ENCODE measurements at regions not wholly inside any gene's neighbourhood (a gene's known extent, or its start where the extent isn't known, plus 50 kb on each side); places are given as distances from the start of the nearest gene placed in this dataset.

- DNase-seq (ENCODE audit: low spot score), result peak; percentile 54
These were observed 77.2 kb upstream of the SLC6A11 start for GRCh38 chr3:10738688-10739372.

- DNase-seq (ENCODE audit: low spot score), result no peak
These were observed 75.1 kb upstream of the SLC6A11 start for GRCh38 chr3:10740954-10741353.

GRCh38 chr3:10741891-10742671 lies 73.9 kb upstream of the SLC6A11 start:
- DNase-seq (ENCODE audit: low spot score), result no peak

- no peak for DNase-seq (ENCODE audit: low spot score)
These were observed 72.5 kb upstream of the SLC6A11 start for GRCh38 chr3:10743366-10744097.

GRCh38 chr3:10744098-10744465 lies 71.9 kb upstream of the SLC6A11 start:
- DNase-seq (ENCODE audit: low spot score), result no peak

GRCh38 chr3:10745392-10745791 lies 70.6 kb upstream of the SLC6A11 start:
- no peak for DNase-seq (ENCODE audit: low spot score)

GRCh38 chr3:10746001-10746400 lies 70.0 kb upstream of the SLC6A11 start:
- DNase-seq (ENCODE audit: low spot score), result no peak

GRCh38 chr3:10746684-10747083 lies 69.3 kb upstream of the SLC6A11 start:
- no peak for DNase-seq (ENCODE audit: low spot score)

- DNase-seq (ENCODE audit: low spot score), result no peak
These were observed 68.7 kb upstream of the SLC6A11 start for GRCh38 chr3:10747341-10747740.

GRCh38 chr3:10748040-10748439 lies 68.0 kb upstream of the SLC6A11 start:
- no peak for DNase-seq (ENCODE audit: low spot score)

- no peak for DNase-seq (ENCODE audit: low spot score)
These were observed 62.1 kb upstream of the SLC6A11 start for GRCh38 chr3:10753964-10754363.

- no peak for DNase-seq (ENCODE audit: low spot score)
These were observed 59.5 kb upstream of the SLC6A11 start for GRCh38 chr3:10756546-10756945.

- DNase-seq (ENCODE audit: low spot score), result no peak
These were observed 58.8 kb upstream of the SLC6A11 start for GRCh38 chr3:10757021-10757820.

- no peak for DNase-seq (ENCODE audit: low spot score)
These were observed 58.3 kb upstream of the SLC6A11 start for GRCh38 chr3:10757821-10758130.

- peak; percentile 90 for DNase-seq (ENCODE audit: low spot score)
These were observed 57.6 kb upstream of the SLC6A11 start for GRCh38 chr3:10758304-10759037.

GRCh38 chr3:10759495-10759894 lies 56.5 kb upstream of the SLC6A11 start:
- DNase-seq (ENCODE audit: low spot score), result no peak

- DNase-seq (ENCODE audit: low spot score), result no peak
These were observed 55.8 kb upstream of the SLC6A11 start for GRCh38 chr3:10760199-10760598.

GRCh38 chr3:10761583-10761982 lies 54.4 kb upstream of the SLC6A11 start:
- no peak for DNase-seq (ENCODE audit: low spot score)

- no peak for DNase-seq (ENCODE audit: low spot score)
These were observed 53.9 kb upstream of the SLC6A11 start for GRCh38 chr3:10762116-10762515.

GRCh38 chr3:10762611-10763247 lies 53.3 kb upstream of the SLC6A11 start:
- DNase-seq (ENCODE audit: low spot score), result no peak

GRCh38 chr3:10763248-10763620 lies 52.8 kb upstream of the SLC6A11 start:
- no peak for DNase-seq (ENCODE audit: low spot score)
